ENCODE measurements at regions not wholly inside any gene's neighbourhood (a gene's known extent, or its start where the extent isn't known, plus 50 kb on each side); places are given as distances from the start of the nearest gene placed in this dataset.
A peak's percentile ranks its signal among the peaks of the same experiment; 100 is the strongest.

DNA sequence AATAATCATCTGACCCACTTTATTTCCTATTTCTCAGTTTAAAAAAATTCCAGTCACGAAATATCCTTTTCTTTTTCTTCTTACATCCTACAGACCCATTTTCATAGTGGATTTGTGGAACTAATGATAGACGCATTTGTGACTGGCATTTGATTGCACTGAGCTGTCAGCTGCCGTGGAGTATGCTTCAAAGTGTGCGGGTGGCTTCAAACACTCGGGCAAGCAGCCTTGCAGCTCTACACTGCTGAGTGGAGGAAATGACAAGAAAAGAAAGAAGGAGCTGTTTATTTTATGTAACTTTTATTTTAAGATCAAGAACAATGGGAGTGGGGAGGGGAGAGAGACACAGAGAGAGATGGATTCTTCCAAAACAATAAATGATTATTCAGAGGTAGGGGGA, 112.8 kb upstream of the NAP1L1 start:
- peaks cover 23% of the 10 kb centered on the region for H3K36me3 Mint-ChIP-seq
- no peak overlapping the region for H3K27ac ChIP-seq (ENCODE audit: low read length)
- H3K27me3 Mint-ChIP-seq (ENCODE audit: low read depth in 2 of 2): peaks cover 5 to 37% of the 10 kb centered on the region in 2 donors
- TF ChIP-seq, protein P1, sequence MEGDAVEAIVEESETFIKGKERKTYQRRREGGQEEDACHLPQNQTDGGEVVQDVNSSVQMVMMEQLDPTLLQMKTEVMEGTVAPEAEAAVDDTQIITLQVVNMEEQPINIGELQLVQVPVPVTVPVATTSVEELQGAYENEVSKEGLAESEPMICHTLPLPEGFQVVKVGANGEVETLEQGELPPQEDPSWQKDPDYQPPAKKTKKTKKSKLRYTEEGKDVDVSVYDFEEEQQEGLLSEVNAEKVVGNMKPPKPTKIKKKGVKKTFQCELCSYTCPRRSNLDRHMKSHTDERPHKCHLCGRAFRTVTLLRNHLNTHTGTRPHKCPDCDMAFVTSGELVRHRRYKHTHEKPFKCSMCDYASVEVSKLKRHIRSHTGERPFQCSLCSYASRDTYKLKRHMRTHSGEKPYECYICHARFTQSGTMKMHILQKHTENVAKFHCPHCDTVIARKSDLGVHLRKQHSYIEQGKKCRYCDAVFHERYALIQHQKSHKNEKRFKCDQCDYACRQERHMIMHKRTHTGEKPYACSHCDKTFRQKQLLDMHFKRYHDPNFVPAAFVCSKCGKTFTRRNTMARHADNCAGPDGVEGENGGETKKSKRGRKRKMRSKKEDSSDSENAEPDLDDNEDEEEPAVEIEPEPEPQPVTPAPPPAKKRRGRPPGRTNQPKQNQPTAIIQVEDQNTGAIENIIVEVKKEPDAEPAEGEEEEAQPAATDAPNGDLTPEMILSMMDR (IDR thresholded peaks at IDR 0.05): no peak
- intact Hi-C loops (cut with micrococcal nuclease): no loop called here
- peaks cover 10 to 18% of the 10 kb centered on the region in 2 donors for H3K9me3 Mint-ChIP-seq
- no peak overlapping the region for H3K4me3 ChIP-seq (ENCODE audit: low read length)
- peaks cover 4 to 10% of the 10 kb centered on the region in 2 donors for H3K4me1 Mint-ChIP-seq
- no peaks in the 10 kb centered on the region for H3K36me3 ChIP-seq (ENCODE audit: control insufficient read depth, insufficient read depth, low read length)
- ATAC-seq: no peak
- peaks cover 9% of the 10 kb centered on the region for H3K9me3 ChIP-seq (ENCODE audit: control insufficient read depth, insufficient read depth, low read length)
- WGBS (ENCODE audit: insufficient coverage): 55% methylated on average over 4 of the region's 5 CpGs
- no peak overlapping the region for H3K27ac Mint-ChIP-seq
- peak in 1 of 2 donors; percentile 5 for DNase-seq
- no peaks in the 10 kb centered on the region for H3K27me3 ChIP-seq (ENCODE audit: control insufficient read depth, insufficient read depth, low read length)
- no peak overlapping the region for H3K4me3 Mint-ChIP-seq
- H3K4me1 ChIP-seq (ENCODE audit: control insufficient read depth, insufficient read depth, low read length): peaks cover 3% of the 10 kb centered on the region

DNA sequence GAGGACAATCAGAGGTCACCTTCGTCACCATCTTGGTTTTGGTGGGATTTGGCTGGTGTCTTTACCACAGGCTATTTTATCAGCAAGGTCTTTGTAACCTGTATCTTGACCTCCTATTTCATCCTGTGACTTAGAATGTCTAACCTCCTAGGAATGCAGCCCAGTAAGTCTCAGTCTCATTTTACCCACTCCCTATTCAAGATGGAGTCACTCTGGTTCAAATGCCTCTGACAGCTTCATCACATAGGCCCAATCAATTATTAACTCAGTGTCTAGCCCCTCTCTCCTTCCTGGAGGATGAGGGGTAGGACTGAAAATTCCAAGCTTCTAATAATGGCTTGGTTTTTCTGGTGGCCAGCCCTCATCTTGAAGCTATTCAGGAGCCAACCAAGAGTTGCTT, 111.4 kb upstream of the NAP1L1 start:
- WGBS (ENCODE audit: insufficient coverage): 91% methylated on average over 1 of the region's 1 CpG
- TF ChIP-seq, protein P1 (IDR thresholded peaks at IDR 0.05): no peak

DNA sequence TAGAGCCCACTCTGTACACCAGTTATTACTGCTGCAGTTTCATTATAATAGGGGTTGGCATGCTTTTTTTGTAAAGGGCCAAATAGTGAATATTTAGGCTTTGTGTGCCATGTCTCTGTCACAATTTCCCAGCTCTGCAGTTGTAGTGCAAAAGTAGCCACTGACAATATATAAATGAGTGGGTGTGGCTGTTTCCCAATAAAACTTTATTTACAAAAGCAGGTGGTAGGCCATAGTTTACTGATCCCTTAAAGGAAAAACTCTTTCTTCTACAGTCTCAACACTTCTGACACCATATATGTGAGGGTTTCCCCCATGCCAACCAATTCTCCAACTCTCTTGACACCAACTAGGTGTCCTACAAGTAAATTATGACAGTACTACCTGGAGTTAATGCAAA, 110.2 kb upstream of the NAP1L1 start:
- H3K4me3 Mint-ChIP-seq: no peak overlapping the region
- Histone ChIP-seq H3K36me3 (ENCODE audit: control insufficient read depth, insufficient read depth, low read length) (no peaks in the 10 kb centered on the region), H3K9me3 (ENCODE audit: control insufficient read depth, insufficient read depth, low read length) (peaks cover 9% of the 10 kb centered on the region), H3K27me3 (ENCODE audit: control insufficient read depth, insufficient read depth, low read length) (no peaks in the 10 kb centered on the region), H3K4me1 (ENCODE audit: control insufficient read depth, insufficient read depth, low read length) (no peaks in the 10 kb centered on the region), H3K4me3 (ENCODE audit: low read length) (no peak overlapping the region), H3K27ac (ENCODE audit: low read length) (no peak overlapping the region)
- TF ChIP-seq, protein P1 (IDR thresholded peaks at IDR 0.05): no peak
- intact Hi-C loops (cut with micrococcal nuclease): no loop called here
- peaks cover 10 to 18% of the 10 kb centered on the region in 2 donors for H3K9me3 Mint-ChIP-seq
- ATAC-seq (no peak), DNase-seq (no peak)
- peaks cover 5 to 29% of the 10 kb centered on the region in 2 donors for H3K27me3 Mint-ChIP-seq (ENCODE audit: low read depth in 2 of 2)
- no peak overlapping the region for H3K27ac Mint-ChIP-seq
- H3K4me1 Mint-ChIP-seq: no peaks in the 10 kb centered on the region
- peaks cover 23% of the 10 kb centered on the region for H3K36me3 Mint-ChIP-seq

More for the DNA sequence above, 111.4 kb upstream of the NAP1L1 start:
- Histone ChIP-seq H3K9me3 (ENCODE audit: control insufficient read depth, insufficient read depth, low read length) (peaks cover 9% of the 10 kb centered on the region), H3K27me3 (ENCODE audit: control insufficient read depth, insufficient read depth, low read length) (no peaks in the 10 kb centered on the region), H3K4me3 (ENCODE audit: low read length) (no peak overlapping the region), H3K27ac (ENCODE audit: low read length) (no peak overlapping the region), H3K36me3 (ENCODE audit: control insufficient read depth, insufficient read depth, low read length) (no peaks in the 10 kb centered on the region), H3K4me1 (ENCODE audit: control insufficient read depth, insufficient read depth, low read length) (no peaks in the 10 kb centered on the region)
- peaks cover 10 to 18% of the 10 kb centered on the region in 2 donors for H3K9me3 Mint-ChIP-seq
- H3K36me3 Mint-ChIP-seq: peaks cover 23% of the 10 kb centered on the region
- no peak overlapping the region for H3K4me3 Mint-ChIP-seq
- H3K27ac Mint-ChIP-seq: no peak overlapping the region
- no peaks in the 10 kb centered on the region for H3K4me1 Mint-ChIP-seq
- peaks cover 5 to 25% of the 10 kb centered on the region in 2 donors for H3K27me3 Mint-ChIP-seq (ENCODE audit: low read depth in 2 of 2)
- DNase-seq (no peak), ATAC-seq (no peak)
- intact Hi-C loops (cut with micrococcal nuclease): no loop called here

DNA sequence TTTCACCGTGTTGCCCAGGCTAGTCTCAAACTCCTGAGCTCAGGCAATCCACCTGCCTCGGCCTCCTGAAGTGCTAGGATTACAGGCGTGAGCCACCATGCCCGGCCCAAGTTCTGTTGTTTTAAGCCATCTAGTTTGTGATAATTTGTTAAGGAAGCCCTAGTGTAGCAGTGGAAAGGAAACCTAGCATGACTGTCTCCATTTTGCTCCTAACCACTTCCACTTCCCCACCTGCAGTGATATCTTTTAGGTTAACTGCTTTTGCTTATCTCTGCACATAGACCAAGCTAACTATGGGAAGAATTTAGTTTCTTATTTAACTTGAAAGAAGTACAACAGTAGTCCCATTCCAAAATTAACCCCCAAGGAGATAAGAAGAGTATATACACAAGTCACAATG, 109.5 kb upstream of the NAP1L1 start:
- peaks cover 7% of the 10 kb centered on the region for H3K9me3 ChIP-seq (ENCODE audit: control insufficient read depth, insufficient read depth, low read length)
- 88% methylated on average over 4 of the region's 4 CpGs for WGBS (ENCODE audit: insufficient coverage)
- H3K4me1 Mint-ChIP-seq: no peaks in the 10 kb centered on the region
- TF ChIP-seq, protein P1 (IDR thresholded peaks at IDR 0.05): no peak
- H3K36me3 ChIP-seq (ENCODE audit: control insufficient read depth, insufficient read depth, low read length): no peaks in the 10 kb centered on the region
- intact Hi-C loops (cut with micrococcal nuclease): no loop called here
- H3K4me3 ChIP-seq (ENCODE audit: low read length): no peak overlapping the region
- H3K36me3 Mint-ChIP-seq: peaks cover 20% of the 10 kb centered on the region
- H3K27me3 Mint-ChIP-seq (ENCODE audit: low read depth in 2 of 2): peaks cover 5 to 32% of the 10 kb centered on the region in 2 donors
- no peak overlapping the region for H3K27ac Mint-ChIP-seq
- H3K4me1 ChIP-seq (ENCODE audit: control insufficient read depth, insufficient read depth, low read length): no peaks in the 10 kb centered on the region
- H3K27me3 ChIP-seq (ENCODE audit: control insufficient read depth, insufficient read depth, low read length): no peaks in the 10 kb centered on the region
- no peak overlapping the region for H3K27ac ChIP-seq (ENCODE audit: low read length)
- no peak overlapping the region for H3K4me3 Mint-ChIP-seq
- peaks cover 10 to 13% of the 10 kb centered on the region in 2 donors for H3K9me3 Mint-ChIP-seq
- ATAC-seq (no peak), DNase-seq (no peak)

Measured in natural killer cell (primary cell).